ENCODE measurements at regions not wholly inside any gene's neighbourhood (a gene's known extent, or its start where the extent isn't known, plus 50 kb on each side); places are given as distances from the start of the nearest gene placed in this dataset.

DNA sequence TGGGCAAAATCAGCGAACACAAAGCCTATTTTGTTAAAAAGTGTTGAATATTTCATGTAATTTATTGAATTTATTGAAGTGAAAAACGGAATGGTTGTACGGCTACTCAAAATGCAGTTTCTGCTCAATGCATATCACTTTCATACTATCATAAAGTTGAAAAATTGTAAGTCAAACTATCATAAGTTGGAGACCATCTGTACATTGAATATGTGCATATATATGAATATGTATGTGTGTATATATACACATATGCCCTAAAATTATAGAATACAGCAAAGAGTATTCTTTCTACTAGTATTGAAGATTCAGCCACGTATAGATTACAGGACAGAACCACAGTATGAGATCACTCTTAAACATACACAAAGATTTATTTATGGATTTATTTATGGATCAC lies 499.0 kb upstream of the SULF2 start:
- no peaks in the 10 kb centered on the region for H3F3A ChIP-seq (ENCODE audit: low read depth)
- no peaks in the 10 kb centered on the region for H3K9me2 ChIP-seq (replicated peaks; ENCODE audit: low read depth, low read length)
- TF ChIP-seq CTCF (conservative IDR thresholded peaks at IDR 0.05; ENCODE audit: low read length) = no peak
- no peak for TF ChIP-seq EZH2phosphoT487 (IDR thresholded peaks at IDR 0.05; ENCODE audit: borderline replicate concordance)
- H3K4me3 ChIP-seq (ENCODE audit: low read length, poor library complexity, severe bottlenecking) = no peak overlapping the region
- H3K79me2 ChIP-seq (ENCODE audit: insufficient read depth, low read length) = no peaks in the 10 kb centered on the region
- H4K20me1 ChIP-seq (ENCODE audit: insufficient read depth, low read length, poor library complexity, severe bottlenecking) = no peaks in the 10 kb centered on the region
- no peaks in the 10 kb centered on the region for H3K9me3 ChIP-seq (ENCODE audit: insufficient read depth, low read depth, low read length)
- no peak overlapping the region for H3K4me2 ChIP-seq (ENCODE audit: low read depth, low read length, poor library complexity, severe bottlenecking)
- no peaks in the 10 kb centered on the region for H3K36me3 ChIP-seq (ENCODE audit: insufficient read depth, low read length)
- no peak overlapping the region for H3K9ac ChIP-seq (ENCODE audit: low read depth, low read length, poor library complexity, severe bottlenecking)
- H2AFZ ChIP-seq (ENCODE audit: low read length) = no peak overlapping the region
- H3K4me1 ChIP-seq (ENCODE audit: insufficient read depth, low read length, poor library complexity, severe bottlenecking) = no peaks in the 10 kb centered on the region
- H3K27me3 ChIP-seq (ENCODE audit: insufficient read depth, low read length, poor library complexity, severe bottlenecking) = no peaks in the 10 kb centered on the region

- Histone ChIP-seq H3K4me1 (ENCODE audit: insufficient read depth, low read length, poor library complexity, severe bottlenecking) (no peaks in the 10 kb centered on the region), H3K9ac (ENCODE audit: low read depth, low read length, poor library complexity, severe bottlenecking) (no peak overlapping the region), H3K9me2 (replicated peaks; ENCODE audit: low read depth, low read length) (no peaks in the 10 kb centered on the region), H3F3A (ENCODE audit: low read depth) (no peaks in the 10 kb centered on the region), H3K79me2 (ENCODE audit: insufficient read depth, low read length) (no peaks in the 10 kb centered on the region), H3K4me3 (ENCODE audit: low read length, poor library complexity, severe bottlenecking) (no peak overlapping the region), H2AFZ (ENCODE audit: low read length) (no peak overlapping the region), H4K20me1 (ENCODE audit: insufficient read depth, low read length, poor library complexity, severe bottlenecking) (no peaks in the 10 kb centered on the region), H3K4me2 (ENCODE audit: low read depth, low read length, poor library complexity, severe bottlenecking) (no peak overlapping the region), H3K36me3 (ENCODE audit: insufficient read depth, low read length) (no peaks in the 10 kb centered on the region), H3K9me3 (ENCODE audit: insufficient read depth, low read depth, low read length) (no peaks in the 10 kb centered on the region), H3K27me3 (ENCODE audit: insufficient read depth, low read length, poor library complexity, severe bottlenecking) (no peaks in the 10 kb centered on the region)
- TF ChIP-seq CTCF (conservative IDR thresholded peaks at IDR 0.05; ENCODE audit: low read length) (no peak), EZH2phosphoT487 (IDR thresholded peaks at IDR 0.05; ENCODE audit: borderline replicate concordance) (no peak)
These were observed 498.3 kb upstream of the SULF2 start for GRCh38 chr20:48283470-48284110.

DNA sequence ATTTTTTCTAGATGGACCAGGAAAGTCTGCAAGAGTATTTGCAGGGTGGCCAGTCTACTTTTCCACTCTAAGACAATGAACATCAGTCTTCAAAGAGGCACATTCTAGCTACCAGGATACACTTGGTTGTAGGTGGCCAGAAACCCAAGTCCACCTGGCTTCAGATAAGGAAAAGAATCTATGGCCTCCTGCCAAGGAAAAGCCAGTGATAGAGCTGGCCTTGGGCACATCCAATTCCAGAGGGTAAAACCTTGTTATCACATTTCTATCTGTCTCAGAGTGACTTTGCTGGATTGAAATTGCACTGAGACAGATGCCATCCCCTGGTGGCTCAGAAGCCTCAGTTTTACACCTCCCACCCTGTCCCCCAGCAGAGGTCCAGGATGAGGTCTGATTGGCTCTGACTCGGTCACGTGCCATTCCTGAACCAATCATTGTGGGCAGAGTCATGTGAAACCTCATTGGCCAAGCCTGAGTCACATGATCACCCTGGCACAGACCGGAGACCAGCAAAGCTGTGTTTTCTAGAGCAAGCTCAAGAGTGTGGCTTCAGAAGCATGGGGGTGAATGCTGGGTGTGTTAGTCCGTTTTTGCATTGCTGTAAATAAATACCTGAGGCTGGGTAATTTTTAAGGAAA lies 497.4 kb upstream of the SULF2 start:
- H2AFZ ChIP-seq (ENCODE audit: low read length) = no peak overlapping the region
- no peak overlapping the region for H3K4me2 ChIP-seq (ENCODE audit: low read depth, low read length, poor library complexity, severe bottlenecking)
- no peaks in the 10 kb centered on the region for H3K4me1 ChIP-seq (ENCODE audit: insufficient read depth, low read length, poor library complexity, severe bottlenecking)

More for the DNA sequence above, 497.4 kb upstream of the SULF2 start:
- Histone ChIP-seq H3K27me3 (ENCODE audit: insufficient read depth, low read length, poor library complexity, severe bottlenecking) (no peaks in the 10 kb centered on the region), H3K9ac (ENCODE audit: low read depth, low read length, poor library complexity, severe bottlenecking) (no peak overlapping the region), H3K4me3 (ENCODE audit: low read length, poor library complexity, severe bottlenecking) (no peak overlapping the region), H3K36me3 (ENCODE audit: insufficient read depth, low read length) (no peaks in the 10 kb centered on the region), H3F3A (ENCODE audit: low read depth) (no peaks in the 10 kb centered on the region), H4K20me1 (ENCODE audit: insufficient read depth, low read length, poor library complexity, severe bottlenecking) (no peaks in the 10 kb centered on the region), H3K9me2 (replicated peaks; ENCODE audit: low read depth, low read length) (no peaks in the 10 kb centered on the region), H3K9me3 (ENCODE audit: insufficient read depth, low read depth, low read length) (no peaks in the 10 kb centered on the region), H3K79me2 (ENCODE audit: insufficient read depth, low read length) (no peaks in the 10 kb centered on the region)
- TF ChIP-seq CTCF (conservative IDR thresholded peaks at IDR 0.05; ENCODE audit: low read length) (no peak), EZH2phosphoT487 (IDR thresholded peaks at IDR 0.05; ENCODE audit: borderline replicate concordance) (no peak)
